ENCODE measurements at regions not wholly inside any gene's neighbourhood (a gene's known extent, or its start where the extent isn't known, plus 50 kb on each side); places are given as distances from the start of the nearest gene placed in this dataset.

GRCh38 chr7:119664601-119665000, 608.4 kb upstream of the KCND2 start:
- TF ChIP-seq POLR2A (IDR thresholded peaks at IDR 0.05; ENCODE audit: low read depth, low read length), result no peak
- TF ChIP-seq TAF1 (IDR thresholded peaks at IDR 0.05; ENCODE audit: borderline replicate concordance, low read depth, low read length), result no peak
- TF ChIP-seq POLR2AphosphoS5 (IDR thresholded peaks at IDR 0.05; ENCODE audit: low read depth, low read length), result no peak

All from GM12892 (cell line).